Panc1 (cell line): ENCODE measurements at regions not wholly inside any gene's neighbourhood (a gene's known extent, or its start where the extent isn't known, plus 50 kb on each side); places are given as distances from the start of the nearest gene placed in this dataset.

Experiments used
- ATAC-seq: fragments of 200-7000 bp; cut with Tn5 transposase; 2 replicates; pipeline ENCODE4 v1.9.1; 2020; ENCODE audit warnings: mild to moderate bottlenecking, moderate library complexity
- BruUV-seq: library from RNA; stranded (reverse); fragments of 400-500 nt; replicated peaks from 2 replicates; lab custom pipeline; 2021; lab: Mats Ljungman, UMichigan
- CTCF ChIA-PET: fragments of 300-600 bp; sonication (Branson Sonifier 250); formaldehyde crosslinking; loops from one replicate; lab custom pipeline; 2022; ENCODE audit warnings: antibody characterized with exemption; lab: Charles Lee
- POLR2A ChIA-PET: fragments of 300-600 bp; sonication (Branson Sonifier 250); formaldehyde crosslinking; loops from one replicate; lab custom pipeline; 2022; ENCODE audit warnings: antibody characterized with exemption; lab: Charles Lee
- DNase-seq: peaks from one replicate; pipeline ENCODE4 v3.0.0-alpha.2; 2010; ENCODE audit warnings: low read depth, low spot score
- H3K27ac ChIP-seq: 2 replicates; pipeline ENCODE4 v1.5.1; 2011; ENCODE audit warnings: mild to moderate bottlenecking, low read length, inconsistent platforms
- H3K27me3 ChIP-seq: fragments of 200-500 bp; sonication (Bioruptor generic); 2 replicates; pipeline ENCODE4 v1.6.0; 2014; ENCODE audit warnings: low read length, inconsistent platforms; ENCODE audit not compliant: control insufficient read depth, insufficient read depth
- H3K36me3 ChIP-seq: fragments of 200-500 bp; sonication (Bioruptor generic); 2 replicates; pipeline ENCODE4 v1.5.1; 2014; ENCODE audit warnings: inconsistent platforms, mild to moderate bottlenecking, low read length, moderate library complexity; ENCODE audit not compliant: control insufficient read depth, insufficient read depth
- H3K4me1 ChIP-seq: 2 replicates; pipeline ENCODE4 v1.5.1; 2011; ENCODE audit warnings: inconsistent platforms, mild to moderate bottlenecking, low read length, moderate library complexity; ENCODE audit not compliant: control insufficient read depth, insufficient read depth
- H3K4me3 ChIP-seq, 2 experiments: 2 replicates each; pipeline ENCODE4 v1.5.1; 2011 to 2012; ENCODE audit warnings: low read depth in 2 of 2, low read length in 2 of 2, mild to moderate bottlenecking in 2 of 2, inconsistent platforms in 1 of 2, moderate library complexity in 1 of 2
- H3K9me3 ChIP-seq: fragments of 200-500 bp; sonication (Bioruptor generic); 2 replicates; pipeline ENCODE4 v1.5.1; 2014; ENCODE audit warnings: low read depth, mild to moderate bottlenecking, inconsistent platforms, low read length, moderate library complexity; ENCODE audit not compliant: control insufficient read depth, insufficient read depth
- POLR2AphosphoS5 ChIP-seq: IDR thresholded peaks from 2 replicates; pipeline ENCODE4 v1.6.1; 2012; ENCODE audit warnings: mild to moderate bottlenecking, low read depth, low read length, moderate library complexity
- REST ChIP-seq, 2 experiments: IDR thresholded peaks; 2 replicates each; pipeline ENCODE4 v1.6.1; 2011 to 2012; ENCODE audit warnings: low read depth in 2 of 2, control low read depth in 1 of 2, low read length in 1 of 2, mild to moderate bottlenecking in 1 of 2, moderate library complexity in 1 of 2; ENCODE audit not compliant: insufficient read depth in 1 of 2
- SIN3A ChIP-seq: IDR thresholded peaks from 2 replicates; pipeline ENCODE4 v1.6.1; 2012; ENCODE audit warnings: low read depth, mild to moderate bottlenecking, low read length, moderate library complexity, borderline replicate concordance; ENCODE audit not compliant: insufficient read depth
- TCF7L2 ChIP-seq: IDR thresholded peaks from 2 replicates; pipeline ENCODE4 v1.6.1; 2011; ENCODE audit warnings: mild to moderate bottlenecking, low read depth, low read length, inconsistent platforms
- in situ Hi-C: cut with HindIII; loops from 2 replicates; pipeline ENCODE4 v1.10.0; 2016; ENCODE audit warnings: low sequenced_read_pairs, low pct_unique_long_range_greater_than_20kb
- intact Hi-C: fragments of 100-400 bp; cut with micrococcal nuclease; formaldehyde crosslinking; loops from one replicate; pipeline ENCODE4 v1.10.0; 2022; ENCODE audit not compliant: unreplicated experiment
- TF ChIP-seq, protein P1 (sequence below): fragments of 450-650 bp; IDR thresholded peaks from 2 replicates; pipeline ENCODE4 v1.5.1; 2017; ENCODE audit warnings: mild to moderate bottlenecking

GRCh38 chr12:111255261-111255660 is 113.6 kb downstream of the PHETA1 start:
- H3K4me3 ChIP-seq: no peak overlapping the region
- intact Hi-C loops (no loop called here), in situ Hi-C loops (no loop called here)
- ATAC-seq (no peak), DNase-seq (no peak)
- H3K9me3 ChIP-seq: no peaks in the 10 kb centered on the region
- no TSS peak for BruUV-seq
- POLR2A ChIA-PET: no interaction called here
- H3K27me3 ChIP-seq: peaks cover 6% of the 10 kb centered on the region
- no peaks in the 10 kb centered on the region for H3K4me1 ChIP-seq
- CTCF ChIA-PET: no interaction called here
- TF ChIP-seq, protein P1, sequence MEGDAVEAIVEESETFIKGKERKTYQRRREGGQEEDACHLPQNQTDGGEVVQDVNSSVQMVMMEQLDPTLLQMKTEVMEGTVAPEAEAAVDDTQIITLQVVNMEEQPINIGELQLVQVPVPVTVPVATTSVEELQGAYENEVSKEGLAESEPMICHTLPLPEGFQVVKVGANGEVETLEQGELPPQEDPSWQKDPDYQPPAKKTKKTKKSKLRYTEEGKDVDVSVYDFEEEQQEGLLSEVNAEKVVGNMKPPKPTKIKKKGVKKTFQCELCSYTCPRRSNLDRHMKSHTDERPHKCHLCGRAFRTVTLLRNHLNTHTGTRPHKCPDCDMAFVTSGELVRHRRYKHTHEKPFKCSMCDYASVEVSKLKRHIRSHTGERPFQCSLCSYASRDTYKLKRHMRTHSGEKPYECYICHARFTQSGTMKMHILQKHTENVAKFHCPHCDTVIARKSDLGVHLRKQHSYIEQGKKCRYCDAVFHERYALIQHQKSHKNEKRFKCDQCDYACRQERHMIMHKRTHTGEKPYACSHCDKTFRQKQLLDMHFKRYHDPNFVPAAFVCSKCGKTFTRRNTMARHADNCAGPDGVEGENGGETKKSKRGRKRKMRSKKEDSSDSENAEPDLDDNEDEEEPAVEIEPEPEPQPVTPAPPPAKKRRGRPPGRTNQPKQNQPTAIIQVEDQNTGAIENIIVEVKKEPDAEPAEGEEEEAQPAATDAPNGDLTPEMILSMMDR: no peak
- H3K36me3 ChIP-seq: no peaks in the 10 kb centered on the region
- no peak overlapping the region for H3K27ac ChIP-seq

- BruUV-seq: no TSS peak
- Histone ChIP-seq H3K27ac (no peak overlapping the region), H3K4me1 (no peaks in the 10 kb centered on the region), H3K9me3 (no peaks in the 10 kb centered on the region), H3K27me3 (peaks cover 6% of the 10 kb centered on the region), H3K4me3 (no peak overlapping the region), H3K36me3 (no peaks in the 10 kb centered on the region)
- no peak for DNase-seq
- POLR2A ChIA-PET: no interaction called here
- ATAC-seq: no peak
- in situ Hi-C loops (no loop called here), intact Hi-C loops (no loop called here)
- TF ChIP-seq, protein P1: no peak
- no peak for TF ChIP-seq TCF7L2
- TF ChIP-seq REST (IDR thresholded peaks at IDR 0.05; ENCODE audit: insufficient read depth in 1 of 2, low read depth in 2 of 2, low read length in 1 of 2): no peak
- TF ChIP-seq POLR2AphosphoS5: no peak
- TF ChIP-seq SIN3A: no peak
- CTCF ChIA-PET: no interaction called here
Measured at GRCh38 chr12:111254106-111254505, 114.8 kb downstream of the PHETA1 start.

DNA sequence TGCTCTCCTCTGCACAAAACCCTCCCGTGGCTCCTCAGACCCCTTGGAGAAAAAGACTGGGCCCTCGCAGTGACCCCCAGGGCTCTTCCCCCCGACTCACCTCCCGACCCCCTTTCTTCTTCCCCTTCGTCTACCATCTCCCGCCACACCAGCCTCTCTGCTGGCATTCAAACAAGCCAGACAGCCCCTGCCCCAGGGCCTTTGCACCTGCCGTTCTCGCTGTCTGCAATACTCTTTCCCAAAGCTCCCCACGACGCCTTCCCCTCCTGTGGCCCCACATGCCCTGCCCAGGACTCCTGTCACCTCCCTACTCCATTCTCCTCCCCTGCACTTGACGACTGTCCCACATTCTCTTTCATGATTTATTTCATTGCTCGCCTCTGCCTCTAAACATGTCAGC is 115.7 kb downstream of the PHETA1 start:
- ATAC-seq: no peak
- H3K4me3 ChIP-seq: no peak overlapping the region
- no TSS peak for BruUV-seq
- H3K9me3 ChIP-seq: no peaks in the 10 kb centered on the region
- TF ChIP-seq TCF7L2 (no peak), SIN3A (no peak), REST (IDR thresholded peaks at IDR 0.05; ENCODE audit: insufficient read depth in 1 of 2, low read depth in 2 of 2, low read length in 1 of 2) (no peak), POLR2AphosphoS5 (no peak)
- TF ChIP-seq, protein P1: no peak
- H3K4me1 ChIP-seq: no peaks in the 10 kb centered on the region
- CTCF ChIA-PET: no interaction called here
- intact Hi-C loops (no loop called here), in situ Hi-C loops (no loop called here)
- no peak for DNase-seq
- H3K27ac ChIP-seq: no peak overlapping the region
- H3K27me3 ChIP-seq: peaks cover 6% of the 10 kb centered on the region
- POLR2A ChIA-PET: no interaction called here
- no peaks in the 10 kb centered on the region for H3K36me3 ChIP-seq
